Nephron progenitor cell (in vitro differentiated cells): ENCODE measurements at regions not wholly inside any gene's neighbourhood (a gene's known extent, or its start where the extent isn't known, plus 50 kb on each side); places are given as distances from the start of the nearest gene placed in this dataset.

Source experiments
- DNase-seq: peaks from one replicate; pipeline ENCODE4 v3.0.0; 2021
- H3K27ac Mint-ChIP-seq: 2 replicates; pipeline ENCODE4 v1.8.0; 2021; ENCODE audit warnings: mild to moderate bottlenecking, moderate library complexity, mixed read lengths
- H3K27me3 Mint-ChIP-seq: 2 replicates; pipeline ENCODE4 v1.8.0; 2021; ENCODE audit warnings: mild to moderate bottlenecking, low read depth, mixed read lengths; ENCODE audit not compliant: poor library complexity
- H3K36me3 Mint-ChIP-seq: 2 replicates; pipeline ENCODE4 v1.8.0; 2021; ENCODE audit warnings: low read depth, mixed read lengths
- H3K4me1 Mint-ChIP-seq: 2 replicates; pipeline ENCODE4 v1.8.0; 2021; ENCODE audit warnings: mixed read lengths
- H3K4me3 Mint-ChIP-seq: 2 replicates; pipeline ENCODE4 v1.8.0; 2021; ENCODE audit warnings: mild to moderate bottlenecking, moderate library complexity, mixed read lengths
- H3K9me3 Mint-ChIP-seq: 2 replicates; pipeline ENCODE4 v1.8.0; 2021; ENCODE audit warnings: mild to moderate bottlenecking, moderate library complexity, mixed read lengths
- CTCF ChIP-seq: fragments of 200-600 bp; sonication (generic); IDR thresholded peaks from 2 replicates; pipeline ENCODE4 v1.5.0; 2021; ENCODE audit warnings: antibody characterized with exemption

DNA sequence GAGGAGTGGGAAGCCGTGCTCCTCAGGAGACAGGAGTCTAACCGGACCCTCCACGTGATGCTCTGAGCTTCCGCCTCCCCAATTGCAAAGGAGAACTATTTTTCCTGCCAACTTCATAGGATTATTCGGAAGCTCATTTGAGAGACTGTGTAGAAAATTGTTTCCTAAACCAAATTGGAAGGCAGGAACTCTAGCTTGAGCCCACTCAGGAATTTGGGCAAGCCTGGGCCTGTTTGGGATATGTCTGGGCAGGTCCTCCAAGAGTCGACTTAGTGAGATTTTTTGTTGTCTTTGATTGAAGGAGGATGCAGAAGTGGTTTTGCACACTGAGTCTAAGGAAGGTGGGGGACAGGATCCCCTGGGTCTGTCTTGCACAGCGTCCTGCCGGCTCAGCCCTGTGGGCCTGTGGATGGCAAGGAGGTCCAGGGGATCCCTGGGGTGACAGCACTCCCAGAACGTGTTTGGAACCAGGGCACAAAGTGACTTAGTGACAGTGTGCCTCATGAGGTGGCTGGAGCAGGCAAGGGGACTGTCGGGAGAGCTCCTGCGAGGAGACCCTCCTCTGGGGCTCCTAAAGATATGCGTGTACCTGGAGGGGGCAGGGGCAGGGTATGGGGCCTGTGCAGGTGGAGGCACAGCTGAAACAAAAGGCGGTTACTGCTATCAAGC, 283.3 kb downstream of the NSG2 start:
- Mint-ChIP-seq H3K4me1 (peaks cover 63% of the 10 kb centered on the region), H3K4me3 (no peak overlapping the region), H3K27ac (peak overlapping the region; percentile 57), H3K36me3 (no peaks in the 10 kb centered on the region), H3K9me3 (no peaks in the 10 kb centered on the region), H3K27me3 (peaks cover 35% of the 10 kb centered on the region)
- no peak for DNase-seq
- no peak for TF ChIP-seq CTCF

GRCh38 chr5:174329738-174330137, 284.2 kb downstream of the NSG2 start:
- Mint-ChIP-seq H3K4me3 (no peak overlapping the region), H3K4me1 (peaks cover 53% of the 10 kb centered on the region)
- no peak for DNase-seq

DNA sequence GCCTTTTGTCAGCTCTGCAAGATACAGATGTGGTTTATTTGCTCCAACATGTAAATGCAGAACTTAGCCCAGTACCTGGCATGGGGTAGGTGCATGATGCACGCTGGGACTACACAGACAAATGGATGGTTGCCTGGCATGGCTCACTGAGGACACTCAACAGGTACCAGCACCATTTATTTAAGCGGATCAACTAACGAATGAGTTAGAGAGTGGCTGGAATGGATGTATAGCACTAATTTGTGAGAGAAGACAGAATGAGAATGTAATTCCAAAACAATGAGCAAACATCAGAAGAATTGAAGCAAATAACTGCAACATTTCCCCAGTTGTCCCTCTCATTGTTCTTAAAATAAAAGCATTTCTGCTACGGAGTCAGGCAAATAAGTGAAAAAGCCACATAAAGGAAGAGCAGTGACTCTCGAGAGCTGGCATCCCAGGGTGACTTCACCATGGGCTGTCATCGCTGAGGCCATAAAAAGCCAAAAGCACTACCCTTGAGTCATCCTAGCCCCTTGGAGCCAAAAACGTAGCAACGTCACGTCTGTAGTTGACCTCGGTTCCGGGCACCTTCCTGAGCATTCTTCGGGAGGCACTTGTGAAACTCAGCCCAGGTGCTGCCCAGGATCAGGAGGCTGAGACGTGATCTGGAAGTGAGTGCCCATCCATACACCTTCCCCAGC, 290.3 kb downstream of the NSG2 start:
- no peak overlapping the region for H3K4me3 Mint-ChIP-seq
- TF ChIP-seq CTCF: no peak
- peaks cover 7% of the 10 kb centered on the region for H3K27me3 Mint-ChIP-seq
- no peaks in the 10 kb centered on the region for H3K36me3 Mint-ChIP-seq
- peaks cover 60% of the 10 kb centered on the region for H3K4me1 Mint-ChIP-seq
- no peaks in the 10 kb centered on the region for H3K9me3 Mint-ChIP-seq
- no peak for DNase-seq
- no peak overlapping the region for H3K27ac Mint-ChIP-seq

More at GRCh38 chr5:174329738-174330137, 284.2 kb downstream of the NSG2 start:
- H3K9me3 Mint-ChIP-seq: no peaks in the 10 kb centered on the region
- TF ChIP-seq CTCF: no peak
- no peaks in the 10 kb centered on the region for H3K36me3 Mint-ChIP-seq
- H3K27ac Mint-ChIP-seq: no peak overlapping the region
- H3K27me3 Mint-ChIP-seq: peaks cover 27% of the 10 kb centered on the region

DNA sequence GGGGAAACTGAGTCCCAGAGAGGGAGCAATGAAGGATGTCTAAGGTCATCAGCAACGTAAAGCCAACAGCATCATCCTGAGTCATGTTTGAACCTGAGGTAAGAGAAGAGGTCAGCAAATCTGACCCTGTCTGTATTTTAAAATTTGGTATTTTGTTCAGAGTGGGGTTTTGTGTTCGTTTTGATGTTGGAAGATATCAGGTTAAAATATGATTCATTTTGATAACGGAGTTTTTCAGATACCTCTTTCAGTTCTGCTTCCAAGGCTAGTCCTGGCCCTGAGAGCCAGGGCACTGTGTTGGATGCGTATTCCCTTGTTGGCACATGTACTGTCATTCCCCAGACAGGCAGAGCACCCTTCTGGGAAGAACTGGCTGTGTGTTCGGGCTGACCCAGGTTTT, 291.0 kb downstream of the NSG2 start:
- no peaks in the 10 kb centered on the region for H3K36me3 Mint-ChIP-seq
- H3K27me3 Mint-ChIP-seq: peaks cover 4% of the 10 kb centered on the region
- no peaks in the 10 kb centered on the region for H3K9me3 Mint-ChIP-seq
- DNase-seq: no peak
- TF ChIP-seq CTCF: no peak
- no peak overlapping the region for H3K27ac Mint-ChIP-seq
- peaks cover 56% of the 10 kb centered on the region for H3K4me1 Mint-ChIP-seq
- no peak overlapping the region for H3K4me3 Mint-ChIP-seq

DNA sequence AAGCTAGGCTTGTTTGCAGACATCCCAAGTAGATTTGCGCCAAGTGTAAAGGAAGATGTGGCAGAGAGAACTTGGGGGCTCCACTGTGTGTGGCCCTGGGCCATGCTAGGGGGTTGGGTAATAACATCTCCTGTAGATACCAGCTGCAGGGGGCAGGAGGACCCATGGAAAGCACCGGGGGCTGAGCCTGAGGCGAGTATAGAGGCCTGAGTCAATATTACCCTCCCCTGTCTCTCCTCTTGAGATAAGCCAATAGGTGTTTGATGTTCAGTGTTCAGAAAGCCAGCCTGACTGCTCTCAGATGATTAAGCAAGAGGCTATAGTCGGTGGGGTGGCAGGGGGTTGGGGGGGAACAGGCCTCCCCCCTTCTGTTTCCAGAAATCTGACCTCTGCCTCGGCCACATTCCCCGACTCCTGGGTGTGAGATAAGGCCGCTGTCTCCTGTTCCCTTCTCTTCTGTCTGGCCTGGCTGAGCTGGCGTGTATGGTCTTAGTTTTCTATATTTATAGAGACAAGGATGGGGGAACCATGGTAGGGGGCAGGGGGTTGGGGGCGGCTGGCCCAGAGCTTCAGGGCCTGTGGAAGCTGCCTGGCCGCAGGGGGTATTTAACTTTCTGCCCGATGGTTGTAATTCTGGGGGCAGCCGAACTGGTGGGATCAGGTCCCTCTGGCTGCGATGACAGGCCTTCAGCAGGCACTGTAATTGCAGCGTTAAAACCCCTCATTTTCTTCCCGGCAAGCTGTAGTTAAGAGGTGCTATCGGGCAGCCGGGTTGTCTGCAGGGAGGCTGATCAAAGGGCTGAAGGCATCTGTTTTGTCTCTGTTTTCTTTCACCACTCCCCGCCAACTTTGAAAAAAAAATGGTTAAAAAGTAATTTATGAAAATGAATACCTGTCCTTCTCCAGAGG, 292.0 kb downstream of the NSG2 start:
- no peaks in the 10 kb centered on the region for H3K27me3 Mint-ChIP-seq
- H3K4me1 Mint-ChIP-seq: peaks cover 51% of the 10 kb centered on the region
- no peaks in the 10 kb centered on the region for H3K9me3 Mint-ChIP-seq
- TF ChIP-seq CTCF: no peak
- DNase-seq: peak; percentile 18
- no peaks in the 10 kb centered on the region for H3K36me3 Mint-ChIP-seq
- H3K27ac Mint-ChIP-seq: peak overlapping the region; percentile 62
- H3K4me3 Mint-ChIP-seq: peak overlapping the region; percentile 18
